Sigmoid colon (tissue), 6 donors: ENCODE measurements at regions not wholly inside any gene's neighbourhood (a gene's known extent, or its start where the extent isn't known, plus 50 kb on each side); places are given as distances from the start of the nearest gene placed in this dataset.

Source experiments
- DNase-seq: peaks from one replicate; pipeline ENCODE4 v3.0.0-alpha.2; 2019
- H3K27ac ChIP-seq, 4 donors: fragments of 200-600 bp; sonication (generic); one replicate each; pipeline ENCODE4 v1.5.1; 2016 to 2019; ENCODE audit warnings: mild to moderate bottlenecking in 1 of 4
- H3K27me3 ChIP-seq, 3 donors: fragments of 200-600 bp; sonication (generic); one replicate each; pipeline ENCODE4 v1.5.1; 2019; ENCODE audit warnings: mild to moderate bottlenecking in 1 of 3
- H3K36me3 ChIP-seq, 4 donors: fragments of 200-600 bp; sonication (generic); one replicate each; pipeline ENCODE4 v1.5.1; 2016 to 2019
- H3K4me1 ChIP-seq, 4 donors: fragments of 200-600 bp; sonication (generic); one replicate each; pipeline ENCODE4 v1.5.1; 2017 to 2019
- H3K4me3 ChIP-seq, 4 donors: fragments of 200-600 bp; sonication (generic); one replicate each; pipeline ENCODE4 v1.5.1; 2017 to 2019; ENCODE audit warnings: mild to moderate bottlenecking in 2 of 4, moderate library complexity in 1 of 4
- H3K9me3 ChIP-seq, 4 donors: fragments of 200-600 bp in 3 of 4; sonication (generic) in 3 of 4; one replicate each; pipeline versions ENCODE4 v1.5.1 to v1.6.1; 2013 to 2019
- CTCF ChIP-seq, 4 experiments: fragments of 450-650 bp in 3 of 4; fragments of 200-600 bp in 1 of 4; IDR thresholded peaks; one replicate each; pipeline ENCODE4 v1.5.1; 2016 to 2019; ENCODE audit warnings: antibody characterized with exemption in 4 of 4, mild to moderate bottlenecking in 3 of 4, moderate library complexity in 2 of 4
- EP300 ChIP-seq, 4 donors: sonication (generic); formaldehyde crosslinking; IDR thresholded peaks; one replicate each; pipeline ENCODE4 v1.6.1; 2017; ENCODE audit warnings: antibody characterized with exemption in 4 of 4
- POLR2A ChIP-seq, 2 donors: fragments of 450-650 bp; IDR thresholded peaks; one replicate each; pipeline ENCODE4 v1.6.1; 2016; ENCODE audit warnings: antibody characterized with exemption in 2 of 2, mild to moderate bottlenecking in 2 of 2, moderate library complexity in 2 of 2
- POLR2AphosphoS5 ChIP-seq, 4 donors: sonication (generic); formaldehyde crosslinking; IDR thresholded peaks; one replicate each; pipeline ENCODE4 v1.6.1; 2017; ENCODE audit warnings: antibody characterized with exemption in 4 of 4
- WGBS, 2 donors: extraction: QIAGEN DNeasy Blood & Tissue Kit; methylation state at CpG; one replicate each; pipeline ENCODE4 v1.1.7; 2013; 5-methylcytosine and 5-hydroxymethylcytosine counted together
- intact Hi-C: fragments of 100-400 bp; cut with DNase I; formaldehyde crosslinking; loops from one replicate; pipeline ENCODE4 v1.15.1; 2023
- donor health status: healthy with polysubstance abuse.
- donor health status: healthy.

GRCh38 chr10:131685007-131685406 lies 215.8 kb upstream of the PPP2R2D start:
- 63 to 65% methylated on average over 7 of the region's 7 CpGs for WGBS, 2 donors
- peak; percentile 40 for DNase-seq
- TF ChIP-seq CTCF (IDR thresholded peaks at IDR 0.05) (no peak), POLR2AphosphoS5 (IDR thresholded peaks at IDR 0.05) (no peak), EP300 (IDR thresholded peaks at IDR 0.05) (no peak), POLR2A (IDR thresholded peaks at IDR 0.05) (no peak)

GRCh38 chr10:131685576-131685975 lies 215.2 kb upstream of the PPP2R2D start:
- no peak for TF ChIP-seq EP300 (IDR thresholded peaks at IDR 0.05)
- Histone ChIP-seq H3K9me3 (no peaks in the 10 kb centered on the region), H3K4me3 (no peak overlapping the region), H3K4me1 (no peaks in the 10 kb centered on the region), H3K27ac (no peak overlapping the region), H3K27me3 (no peaks in the 10 kb centered on the region), H3K36me3 (no peaks in the 10 kb centered on the region)
- DNase-seq, result peak; percentile 42
- intact Hi-C loops, result no loop called here
- 62 to 87% methylated on average over 10 of the region's 10 CpGs for WGBS, 2 donors

More at GRCh38 chr10:131685007-131685406, 215.8 kb upstream of the PPP2R2D start:
- H3K36me3 ChIP-seq, result no peaks in the 10 kb centered on the region
- H3K4me1 ChIP-seq, result no peaks in the 10 kb centered on the region
- no peak overlapping the region for H3K27ac ChIP-seq
- H3K4me3 ChIP-seq, result no peak overlapping the region
- H3K27me3 ChIP-seq, result no peaks in the 10 kb centered on the region
- no peaks in the 10 kb centered on the region for H3K9me3 ChIP-seq
- intact Hi-C loops, result no loop called here

- TF ChIP-seq POLR2A (IDR thresholded peaks at IDR 0.05) (no peak), CTCF (IDR thresholded peaks at IDR 0.05) (no peak), EP300 (IDR thresholded peaks at IDR 0.05) (no peak), POLR2AphosphoS5 (IDR thresholded peaks at IDR 0.05) (no peak)
- Histone ChIP-seq H3K27ac (no peak overlapping the region), H3K4me1 (no peaks in the 10 kb centered on the region), H3K4me3 (no peak overlapping the region), H3K9me3 (no peaks in the 10 kb centered on the region), H3K27me3 (no peaks in the 10 kb centered on the region), H3K36me3 (no peaks in the 10 kb centered on the region)
- intact Hi-C loops, result no loop called here
- 40 to 65% methylated on average over 17 of the region's 17 CpGs for WGBS, 2 donors
- DNase-seq, result no peak
These were observed 213.9 kb upstream of the PPP2R2D start for GRCh38 chr10:131686781-131687420.

GRCh38 chr10:131688304-131688703 lies 212.5 kb upstream of the PPP2R2D start:
- H3K4me1 ChIP-seq, result no peaks in the 10 kb centered on the region
- no peak for TF ChIP-seq POLR2A (IDR thresholded peaks at IDR 0.05)
- TF ChIP-seq EP300 (IDR thresholded peaks at IDR 0.05), result no peak
- no peak for TF ChIP-seq POLR2AphosphoS5 (IDR thresholded peaks at IDR 0.05)
- no peak for TF ChIP-seq CTCF (IDR thresholded peaks at IDR 0.05)
- H3K27ac ChIP-seq, result no peak overlapping the region
- H3K9me3 ChIP-seq, result no peaks in the 10 kb centered on the region
- H3K27me3 ChIP-seq, result peaks cover 0 to 4% (median 0%) of the 10 kb centered on the region in 3 donors
- intact Hi-C loops, result no loop called here
- DNase-seq, result no peak
- H3K36me3 ChIP-seq, result no peaks in the 10 kb centered on the region
- no peak overlapping the region for H3K4me3 ChIP-seq
- WGBS, 2 donors, result 38 to 89% methylated on average over 1 of the region's 1 CpG

GRCh38 chr10:131689016-131689415 lies 211.8 kb upstream of the PPP2R2D start:
- Histone ChIP-seq H3K27ac (no peak overlapping the region), H3K4me3 (no peak overlapping the region), H3K36me3 (no peaks in the 10 kb centered on the region), H3K4me1 (no peaks in the 10 kb centered on the region), H3K27me3 (peaks cover 0 to 4% (median 0%) of the 10 kb centered on the region in 3 donors), H3K9me3 (no peaks in the 10 kb centered on the region)
- intact Hi-C loops, result no loop called here
- peak; percentile 47 for DNase-seq
- TF ChIP-seq POLR2AphosphoS5 (IDR thresholded peaks at IDR 0.05) (no peak), POLR2A (IDR thresholded peaks at IDR 0.05) (no peak), CTCF (IDR thresholded peaks at IDR 0.05) (no peak), EP300 (IDR thresholded peaks at IDR 0.05) (no peak)
- WGBS, 2 donors, result 60 to 80% methylated on average over 14 of the region's 14 CpGs
